Vagina (tissue), 2 donors: ENCODE measurements at regions not wholly inside any gene's neighbourhood (a gene's known extent, or its start where the extent isn't known, plus 50 kb on each side); places are given as distances from the start of the nearest gene placed in this dataset.

ENCODE experiments used
- DNase-seq, 2 donors: peaks; one replicate each; pipeline ENCODE4 v3.0.0-alpha.2; 2017; ENCODE audit errors: extremely low spot score in 2 of 2
- H3K27ac ChIP-seq: fragments of 200-600 bp; sonication (generic); one replicate; pipeline ENCODE4 v1.5.1; 2019
- H3K27me3 ChIP-seq: fragments of 200-600 bp; sonication (generic); one replicate; pipeline ENCODE4 v1.5.1; 2019
- H3K36me3 ChIP-seq, 2 donors: fragments of 200-600 bp; sonication (generic); one replicate each; pipeline ENCODE4 v1.5.1; 2017 to 2019
- H3K4me1 ChIP-seq: fragments of 200-600 bp; sonication (generic); one replicate; pipeline ENCODE4 v1.5.1; 2019
- H3K4me3 ChIP-seq, 2 donors: fragments of 200-600 bp; sonication (generic); 1 replicate in 1 of 2; 2 replicates in 1 of 2; pipeline ENCODE4 v1.5.1; 2016 to 2019
- H3K9me3 ChIP-seq: fragments of 200-600 bp; sonication (generic); one replicate; pipeline ENCODE4 v1.5.1; 2019
- CTCF ChIP-seq, 3 experiments: fragments of 450-650 bp in 2 of 3; fragments of 200-600 bp in 1 of 3; sonication (generic) in 1 of 3; IDR thresholded peaks; one replicate each; pipeline ENCODE4 v1.5.1; 2017 to 2019; ENCODE audit warnings: antibody characterized with exemption in 3 of 3, mild to moderate bottlenecking in 2 of 3, moderate library complexity in 2 of 3
- POLR2A ChIP-seq, 2 donors: fragments of 450-650 bp; IDR thresholded peaks; one replicate each; pipeline ENCODE4 v1.6.1; 2017; ENCODE audit warnings: antibody characterized with exemption in 2 of 2, mild to moderate bottlenecking in 2 of 2, moderate library complexity in 2 of 2
- POLR2AphosphoS5 ChIP-seq, 2 donors: sonication (generic); formaldehyde crosslinking; IDR thresholded peaks; one replicate each; pipeline ENCODE4 v1.9.0; 2017; ENCODE audit warnings: antibody characterized with exemption in 2 of 2, mild to moderate bottlenecking in 2 of 2, low read depth in 1 of 2; ENCODE audit not compliant: insufficient read depth in 1 of 2
- intact Hi-C: fragments of 100-400 bp; cut with DNase I; formaldehyde crosslinking; loops from one replicate; pipeline ENCODE4 v1.15.1; 2023

- no peaks in the 10 kb centered on the region for H3K36me3 ChIP-seq
- TF ChIP-seq POLR2AphosphoS5 (IDR thresholded peaks at IDR 0.05; ENCODE audit: insufficient read depth in 1 of 2, low read depth in 1 of 2) (no peak), POLR2A (IDR thresholded peaks at IDR 0.05) (no peak), CTCF (IDR thresholded peaks at IDR 0.05) (no peak)
- no peak overlapping the region for H3K4me3 ChIP-seq
- H3K9me3 ChIP-seq, result no peaks in the 10 kb centered on the region
- H3K4me1 ChIP-seq, result no peaks in the 10 kb centered on the region
- no peaks in the 10 kb centered on the region for H3K27me3 ChIP-seq
- DNase-seq, result no peak
- intact Hi-C loops, result no loop called here
- no peak overlapping the region for H3K27ac ChIP-seq
Measured at GRCh38 chr5:63070001-63070400, 491.4 kb downstream of the LRRC70 start.

- H3K4me1 ChIP-seq, result no peaks in the 10 kb centered on the region
- intact Hi-C loops, result no loop called here
- TF ChIP-seq CTCF (IDR thresholded peaks at IDR 0.05) (no peak), POLR2A (IDR thresholded peaks at IDR 0.05) (no peak)
- no peaks in the 10 kb centered on the region for H3K9me3 ChIP-seq
- H3K27me3 ChIP-seq, result no peaks in the 10 kb centered on the region
- H3K4me3 ChIP-seq, result no peak overlapping the region
- H3K36me3 ChIP-seq, result no peaks in the 10 kb centered on the region
- DNase-seq, result no peak
- H3K27ac ChIP-seq, result no peak overlapping the region
Measured at GRCh38 chr5:63055421-63055820, 476.8 kb downstream of the LRRC70 start.

- no peaks in the 10 kb centered on the region for H3K9me3 ChIP-seq
- no peak overlapping the region for H3K4me3 ChIP-seq
- DNase-seq, result no peak
- TF ChIP-seq POLR2A (IDR thresholded peaks at IDR 0.05) (no peak), CTCF (IDR thresholded peaks at IDR 0.05) (no peak), POLR2AphosphoS5 (IDR thresholded peaks at IDR 0.05; ENCODE audit: insufficient read depth in 1 of 2, low read depth in 1 of 2) (no peak)
- intact Hi-C loops, result no loop called here
- H3K27ac ChIP-seq, result no peak overlapping the region
- no peaks in the 10 kb centered on the region for H3K4me1 ChIP-seq
- no peaks in the 10 kb centered on the region for H3K36me3 ChIP-seq
- H3K27me3 ChIP-seq, result no peaks in the 10 kb centered on the region
Measured at GRCh38 chr5:63053019-63053638, 474.5 kb downstream of the LRRC70 start.

- TF ChIP-seq POLR2AphosphoS5 (IDR thresholded peaks at IDR 0.05; ENCODE audit: insufficient read depth in 1 of 2, low read depth in 1 of 2), result no peak
- TF ChIP-seq CTCF (IDR thresholded peaks at IDR 0.05), result no peak
- TF ChIP-seq POLR2A (IDR thresholded peaks at IDR 0.05), result no peak
- intact Hi-C loops, result no loop called here
- no peak overlapping the region for H3K27ac ChIP-seq
Measured at GRCh38 chr5:63050916-63051315, 472.3 kb downstream of the LRRC70 start.

GRCh38 chr5:63049935-63050334 is 471.3 kb downstream of the LRRC70 start:
- intact Hi-C loops, result no loop called here
- Histone ChIP-seq H3K27ac (no peak overlapping the region), H3K4me1 (no peaks in the 10 kb centered on the region), H3K4me3 (no peak overlapping the region), H3K36me3 (no peaks in the 10 kb centered on the region), H3K9me3 (no peaks in the 10 kb centered on the region), H3K27me3 (no peaks in the 10 kb centered on the region)
- no peak for DNase-seq
- TF ChIP-seq POLR2A (IDR thresholded peaks at IDR 0.05), result no peak
- no peak for TF ChIP-seq CTCF (IDR thresholded peaks at IDR 0.05)
- no peak for TF ChIP-seq POLR2AphosphoS5 (IDR thresholded peaks at IDR 0.05; ENCODE audit: insufficient read depth in 1 of 2, low read depth in 1 of 2)

More at GRCh38 chr5:63050916-63051315, 472.3 kb downstream of the LRRC70 start:
- Histone ChIP-seq H3K9me3 (no peaks in the 10 kb centered on the region), H3K4me1 (no peaks in the 10 kb centered on the region), H3K27me3 (no peaks in the 10 kb centered on the region), H3K4me3 (no peak overlapping the region), H3K36me3 (no peaks in the 10 kb centered on the region)
- no peak for DNase-seq
